ENCODE measurements at regions not wholly inside any gene's neighbourhood (a gene's known extent, or its start where the extent isn't known, plus 50 kb on each side); places are given as distances from the start of the nearest gene placed in this dataset.

DNA sequence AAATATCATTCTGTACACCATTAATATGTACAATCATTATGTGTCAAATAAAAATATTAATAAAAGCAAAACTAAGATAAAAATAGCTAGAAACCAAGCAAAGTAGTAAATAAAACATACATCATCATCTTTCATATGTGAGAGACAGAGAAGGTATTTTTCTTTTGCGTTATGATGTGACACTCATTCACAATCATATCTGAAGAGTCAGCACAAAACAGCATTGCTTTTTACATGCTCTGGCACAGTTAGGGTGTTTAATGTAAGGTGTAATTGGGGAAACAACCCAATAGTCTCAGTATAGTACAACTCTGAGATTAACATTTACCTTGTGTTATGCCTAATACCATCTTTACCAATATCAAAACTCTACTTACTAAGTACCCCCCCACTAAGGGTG lies 376.6 kb downstream of the TMA16 start:
- DNase-seq (ENCODE audit: low read depth) = no peak

DNA sequence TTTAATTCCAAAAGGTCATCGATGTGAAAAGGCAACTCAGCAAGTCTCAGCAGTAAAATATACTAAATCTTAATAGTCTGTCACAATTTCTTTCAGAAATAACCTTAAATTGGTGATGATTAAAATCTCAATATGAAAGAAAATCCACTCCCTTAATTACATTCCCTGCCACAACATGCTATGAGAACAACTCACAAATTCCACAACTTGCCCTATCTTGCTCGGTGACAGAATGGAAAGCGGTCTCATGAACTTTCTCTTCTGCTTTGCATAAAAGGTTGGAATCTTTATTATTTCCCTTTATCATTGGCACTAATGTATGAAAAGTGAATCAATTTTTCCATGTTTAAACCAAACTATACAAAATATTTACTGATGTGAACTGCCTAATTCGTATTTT lies 380.8 kb downstream of the TMA16 start:
- DNase-seq (ENCODE audit: low read depth) = no peak

DNA sequence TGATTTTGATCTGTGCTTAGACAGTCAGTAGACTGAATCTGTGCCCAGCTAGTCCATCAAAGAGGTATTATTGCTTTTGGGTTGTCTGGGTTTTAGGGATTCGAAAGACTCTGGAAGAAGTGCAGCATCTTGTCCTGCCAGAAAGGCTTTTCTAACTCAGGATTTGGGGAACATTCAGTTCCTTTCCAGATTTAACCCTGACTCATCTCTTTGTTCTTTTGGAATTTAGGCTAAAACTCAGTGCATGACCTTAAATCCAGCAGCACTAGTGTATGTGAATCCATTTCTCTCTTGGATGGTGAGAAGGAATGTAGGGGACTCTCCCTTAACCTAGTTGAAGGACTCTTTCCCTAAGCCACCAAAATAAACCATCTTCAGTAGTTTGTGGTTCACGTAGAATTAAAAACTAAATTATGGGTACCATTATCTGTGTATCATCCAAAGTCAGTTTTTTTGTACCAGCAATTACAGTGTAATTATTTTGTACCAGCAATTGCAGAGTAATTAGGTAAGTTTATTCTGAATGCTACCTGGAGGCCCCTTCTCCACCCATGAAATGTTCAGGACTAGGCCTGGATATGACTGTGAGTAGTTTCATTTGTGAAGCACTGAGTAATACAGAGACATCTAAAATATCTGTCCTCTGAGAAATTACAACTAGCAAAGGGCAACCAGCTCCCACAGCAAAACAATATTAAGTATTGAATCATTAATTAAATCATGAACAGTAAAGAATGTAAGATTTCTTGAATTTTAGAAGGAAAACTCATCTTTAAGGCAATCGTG lies 384.0 kb downstream of the TMA16 start:
- DNase-seq (ENCODE audit: low read depth) = no peak

DNA sequence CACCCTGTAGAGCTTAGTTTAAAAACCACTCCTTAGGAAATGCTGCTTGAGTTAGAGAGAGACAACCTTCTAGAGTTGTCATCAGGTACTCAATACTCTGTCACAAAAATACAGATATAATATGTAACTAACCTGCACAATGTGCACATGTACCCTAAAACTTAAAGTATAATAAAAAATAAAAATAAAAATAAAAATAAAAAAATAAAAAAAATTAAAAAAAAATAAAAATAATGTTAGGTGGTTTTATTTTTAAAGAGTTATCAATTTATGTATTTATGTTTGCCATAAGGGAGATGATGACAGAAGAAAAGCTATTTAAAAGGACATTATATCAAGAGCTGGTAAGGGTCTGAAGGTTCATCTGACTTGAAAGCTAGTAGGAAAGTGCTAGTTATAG lies 397.9 kb downstream of the TMA16 start:
- no peak for DNase-seq (ENCODE audit: low read depth)

DNA sequence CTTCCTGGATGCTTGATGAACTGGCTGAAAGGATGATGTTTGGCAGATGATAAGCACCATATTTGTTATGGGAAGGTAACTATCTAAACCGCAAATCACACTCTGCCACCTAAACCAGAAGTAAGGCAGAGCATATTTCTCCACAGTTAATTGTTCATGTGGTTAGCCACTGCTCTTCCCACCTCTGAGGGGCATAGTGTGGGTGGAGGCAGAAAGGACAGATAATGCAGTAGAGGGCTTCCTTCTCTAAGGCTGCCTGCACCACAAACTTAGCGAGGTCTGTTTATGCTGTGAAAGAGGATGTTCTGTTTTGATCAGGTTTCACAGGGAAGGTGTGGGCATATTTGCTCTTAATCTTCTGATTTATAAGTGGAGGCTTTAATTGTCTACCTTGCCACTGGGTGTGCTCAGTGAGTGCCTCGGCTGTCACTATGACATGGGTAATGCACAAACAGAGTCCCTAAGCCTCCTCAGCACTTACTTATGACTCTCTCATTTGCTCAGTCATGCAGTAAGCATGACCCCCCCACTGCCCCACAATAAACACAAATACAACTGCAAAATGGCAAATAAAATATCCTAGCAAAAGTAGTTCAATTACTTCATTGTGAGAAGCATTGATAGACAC lies 401.0 kb downstream of the TMA16 start:
- peak; percentile 0 for DNase-seq (ENCODE audit: low read depth)

DNA sequence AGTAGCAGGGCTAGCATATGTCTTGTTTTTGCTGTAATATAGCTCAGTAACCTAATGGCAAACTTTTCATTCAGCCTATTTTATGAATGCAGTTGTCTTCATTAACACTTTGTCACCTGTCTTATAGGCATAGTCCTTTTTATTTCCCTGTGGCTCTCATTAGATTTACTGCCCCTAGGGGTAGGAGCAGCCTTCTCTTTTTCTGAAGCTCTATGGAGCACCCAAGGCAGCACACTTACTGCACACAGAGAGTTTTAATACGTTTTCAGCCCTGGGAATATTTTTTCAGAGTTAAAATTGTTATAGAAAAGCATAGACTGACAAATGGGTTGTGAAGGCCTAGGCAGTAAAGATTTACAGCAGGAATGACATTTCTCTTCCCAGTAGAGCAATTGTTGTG lies 406.8 kb downstream of the TMA16 start:
- DNase-seq (ENCODE audit: low read depth) = no peak

DNA sequence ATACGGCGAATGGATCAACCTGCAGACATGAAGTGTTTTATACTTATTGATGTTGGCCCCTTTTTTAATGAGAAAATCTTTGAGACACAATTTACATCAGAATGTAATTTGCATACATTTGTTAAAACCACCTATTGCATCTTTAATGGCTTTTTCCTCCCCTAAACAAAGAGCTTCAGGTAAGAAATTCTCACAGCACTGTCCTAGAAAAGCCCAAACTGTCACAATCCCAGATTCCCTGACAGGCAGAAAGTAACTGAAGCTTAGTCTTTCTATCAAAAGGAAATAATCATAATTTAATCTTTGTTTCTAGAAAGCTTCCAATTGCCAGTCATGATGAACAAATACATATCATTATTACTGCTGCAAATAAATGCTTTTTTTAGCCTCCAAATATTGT lies 407.9 kb downstream of the TMA16 start:
- DNase-seq (ENCODE audit: low read depth) = no peak

DNA sequence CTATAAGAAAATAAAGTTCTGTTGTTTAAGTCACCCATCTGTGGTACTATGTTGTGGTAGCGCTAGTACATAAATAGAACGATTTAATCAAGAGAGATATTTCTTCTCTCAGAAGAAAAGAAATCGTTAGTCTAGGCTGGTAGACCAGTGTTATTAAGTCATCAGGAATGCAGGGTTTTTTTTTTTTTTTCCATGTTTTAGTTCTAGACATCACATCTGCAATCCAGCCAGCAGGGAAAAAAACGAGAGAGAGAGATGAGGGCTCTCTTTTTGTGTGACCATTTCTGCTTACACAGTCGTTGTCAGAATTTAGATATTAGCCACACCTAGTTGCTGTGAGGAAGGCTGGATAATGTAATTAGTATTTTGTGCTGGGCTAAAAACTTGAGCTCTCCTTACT lies 417.4 kb downstream of the TMA16 start:
- no peak for DNase-seq (ENCODE audit: low read depth)

DNA sequence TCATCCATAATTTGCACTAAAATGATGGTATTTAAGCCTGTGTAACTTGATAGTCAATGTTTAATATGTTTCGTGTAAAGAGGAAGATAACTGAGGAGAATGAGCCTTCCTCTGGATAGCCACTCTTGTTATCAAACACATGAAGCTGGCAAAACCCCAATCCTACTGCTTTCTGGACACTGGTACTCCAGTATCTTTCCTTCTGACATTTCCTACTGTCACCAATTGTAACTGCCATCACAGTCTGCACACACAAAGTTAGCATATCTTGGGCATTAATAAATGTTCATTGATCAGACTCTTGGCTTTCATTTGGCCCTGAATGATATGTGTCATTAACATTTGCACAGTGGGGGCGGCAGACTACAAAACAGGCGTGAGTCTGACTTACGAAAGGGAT lies 419.1 kb downstream of the TMA16 start:
- no peak for DNase-seq (ENCODE audit: low read depth)

DNA sequence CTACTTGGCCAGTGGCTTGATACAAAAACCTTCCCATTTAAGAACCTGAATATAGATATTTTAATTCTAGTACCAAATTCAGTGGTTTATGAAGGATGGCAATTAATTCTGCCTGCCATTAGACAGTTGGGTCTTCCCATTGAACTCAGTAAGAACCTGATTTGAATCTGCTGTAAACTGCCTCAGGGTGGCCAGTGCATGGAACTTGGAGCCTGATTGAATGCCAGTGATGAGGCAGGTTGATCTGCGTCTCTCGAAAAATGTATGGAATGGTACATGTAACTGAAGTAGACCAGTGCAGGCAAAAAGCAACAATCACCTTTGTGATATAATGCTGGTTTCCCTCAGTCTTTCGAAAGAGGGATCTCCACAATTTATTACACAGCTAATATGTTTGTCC lies 421.4 kb downstream of the TMA16 start:
- DNase-seq (ENCODE audit: low read depth) = no peak

DNA sequence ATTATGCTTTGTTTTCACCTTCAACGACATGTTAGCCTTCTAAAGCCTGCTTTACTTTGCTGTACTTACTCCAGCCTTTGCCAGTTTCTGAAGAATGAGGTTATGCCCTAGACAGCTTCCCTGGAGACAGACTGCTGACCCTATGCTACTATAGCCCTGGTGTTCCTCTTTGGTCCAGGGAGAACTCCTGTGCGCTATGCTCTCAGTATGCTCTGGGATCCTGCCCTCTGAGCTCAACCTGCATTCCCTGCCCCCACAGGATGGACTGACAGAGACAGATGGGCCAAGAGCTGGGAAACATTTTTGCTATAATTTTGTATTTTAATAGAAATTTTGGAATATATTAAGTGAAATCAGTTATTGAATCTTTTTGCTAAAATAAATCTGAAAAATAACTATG lies 425.9 kb downstream of the TMA16 start:
- no peak for DNase-seq (ENCODE audit: low read depth)

DNA sequence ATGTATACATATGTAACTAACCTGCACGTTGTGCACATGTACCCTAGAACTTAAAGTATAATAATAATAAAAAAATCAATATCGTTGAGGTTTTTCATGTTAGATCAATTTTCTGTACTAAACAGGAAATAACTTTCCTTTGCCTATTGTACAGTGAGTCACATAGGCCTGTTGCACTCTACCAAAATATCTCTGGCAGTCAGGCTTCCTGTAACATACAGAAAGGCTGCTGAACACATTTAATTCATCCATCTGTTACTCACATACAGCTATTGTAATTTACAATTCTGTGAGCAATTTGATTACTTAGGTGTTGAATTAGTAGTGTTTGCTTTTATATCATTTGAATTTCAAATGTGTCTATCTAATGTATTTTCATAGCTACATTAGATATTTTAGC lies 427.8 kb downstream of the TMA16 start:
- DNase-seq (ENCODE audit: low read depth) = no peak

DNA sequence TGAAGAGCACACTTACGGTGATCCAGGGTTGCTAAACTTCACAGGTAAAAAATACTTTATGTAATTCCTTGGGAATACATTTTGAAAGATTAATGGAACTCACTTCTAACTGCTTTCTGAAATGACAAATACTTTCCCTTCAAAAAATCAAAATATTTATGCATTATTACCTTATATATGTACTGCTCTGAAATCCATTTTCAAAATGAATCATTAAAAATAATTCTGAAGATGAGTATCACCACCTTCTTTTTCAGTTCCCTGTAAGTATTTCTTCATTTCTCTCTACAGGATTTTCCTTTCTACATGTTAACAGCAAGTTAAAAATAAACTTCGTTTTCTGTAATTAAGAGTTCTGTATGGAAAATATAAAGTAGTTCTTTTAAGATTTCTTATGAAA lies 428.6 kb downstream of the TMA16 start:
- DNase-seq (ENCODE audit: low read depth) = no peak

DNA sequence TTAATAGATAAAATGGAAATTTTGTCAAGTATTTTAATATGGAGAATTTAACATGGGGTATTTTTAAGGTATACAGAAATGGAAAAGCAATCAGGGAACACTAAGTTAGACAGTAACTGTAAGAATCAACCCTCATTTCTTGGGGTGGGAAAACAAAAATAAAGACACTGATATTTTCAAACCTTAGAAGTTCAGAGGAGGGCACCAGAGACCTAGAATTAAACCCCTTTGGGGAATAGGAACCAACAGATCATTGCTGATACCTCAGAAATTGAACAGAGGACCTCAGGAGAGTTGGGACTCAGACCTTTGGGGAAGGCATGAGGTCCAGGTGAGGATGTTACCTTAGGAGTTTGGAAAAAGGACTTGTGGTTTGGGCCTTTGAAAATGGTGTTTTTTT lies 435.6 kb downstream of the TMA16 start:
- DNase-seq (ENCODE audit: low read depth) = no peak

DNA sequence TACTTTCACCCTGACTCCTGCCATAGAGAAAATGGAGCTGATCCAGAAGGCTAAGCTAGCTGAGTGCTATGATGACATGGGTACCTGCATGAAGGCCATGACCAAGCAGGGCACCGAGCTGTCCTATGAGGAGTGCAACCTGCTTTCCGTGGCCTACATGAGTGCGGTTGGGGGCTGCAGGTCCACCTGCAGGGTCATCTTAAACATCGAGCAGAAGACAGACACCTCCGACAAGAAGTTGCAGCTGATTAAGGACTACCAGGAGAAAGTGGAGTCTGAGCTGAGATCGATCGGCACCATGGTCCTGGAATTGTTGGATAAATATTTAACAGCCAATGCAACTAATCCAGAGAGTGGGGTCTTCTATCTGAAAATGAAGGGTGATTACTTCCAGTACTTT lies 438.0 kb downstream of the TMA16 start:
- no peak for DNase-seq (ENCODE audit: low read depth)

DNA sequence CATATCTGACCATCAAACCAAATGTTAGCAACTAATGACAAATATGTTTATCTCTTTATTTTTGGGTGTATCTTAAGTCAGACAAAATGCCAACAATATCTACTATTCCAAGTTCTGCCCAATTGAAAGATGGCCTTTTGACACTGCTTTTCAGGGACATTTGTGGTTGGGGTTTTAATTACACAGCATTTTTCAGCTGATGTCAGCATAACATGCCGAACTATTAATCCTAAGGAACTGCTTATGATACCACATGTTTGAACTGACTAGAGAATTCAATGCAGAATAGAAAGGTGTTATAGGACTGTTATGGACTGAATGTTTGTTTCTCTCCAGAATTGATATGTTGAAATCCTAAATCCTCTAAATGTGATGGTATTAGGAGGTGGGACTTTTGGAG lies 445.1 kb downstream of the TMA16 start:
- no peak for DNase-seq (ENCODE audit: low read depth)

DNA sequence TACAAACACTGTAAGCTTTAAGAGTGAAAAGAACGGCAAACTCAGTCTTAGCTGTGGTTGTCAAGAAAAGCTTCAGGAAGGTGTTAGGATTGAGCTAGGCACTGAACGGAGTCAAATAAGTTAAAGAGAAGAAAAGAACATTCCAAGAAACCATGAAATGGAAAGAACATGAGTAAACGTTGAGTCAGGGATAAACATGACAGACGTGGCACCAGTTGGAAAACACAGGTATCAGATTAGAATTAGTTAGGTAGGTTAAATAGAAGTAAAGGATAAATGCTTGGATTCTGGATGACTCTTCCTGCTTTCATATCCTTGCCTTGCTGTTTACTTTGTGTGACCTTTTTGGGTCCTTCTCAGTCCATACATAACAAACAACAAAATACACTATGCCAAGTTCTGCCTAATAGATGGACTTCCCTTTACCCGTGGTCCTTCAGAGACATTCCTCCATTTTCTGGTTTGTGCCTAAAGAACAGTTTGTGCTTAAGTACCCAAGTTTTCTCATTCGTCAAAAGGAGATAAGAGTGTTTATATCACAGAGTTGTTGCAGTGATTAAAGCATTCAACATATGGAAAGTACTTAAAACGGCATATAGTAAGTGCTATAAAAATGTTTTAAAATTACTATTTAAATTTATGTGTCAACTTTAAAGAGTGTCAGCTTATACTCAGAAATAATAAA lies 446.9 kb downstream of the TMA16 start:
- no peak for DNase-seq (ENCODE audit: low read depth)

DNA sequence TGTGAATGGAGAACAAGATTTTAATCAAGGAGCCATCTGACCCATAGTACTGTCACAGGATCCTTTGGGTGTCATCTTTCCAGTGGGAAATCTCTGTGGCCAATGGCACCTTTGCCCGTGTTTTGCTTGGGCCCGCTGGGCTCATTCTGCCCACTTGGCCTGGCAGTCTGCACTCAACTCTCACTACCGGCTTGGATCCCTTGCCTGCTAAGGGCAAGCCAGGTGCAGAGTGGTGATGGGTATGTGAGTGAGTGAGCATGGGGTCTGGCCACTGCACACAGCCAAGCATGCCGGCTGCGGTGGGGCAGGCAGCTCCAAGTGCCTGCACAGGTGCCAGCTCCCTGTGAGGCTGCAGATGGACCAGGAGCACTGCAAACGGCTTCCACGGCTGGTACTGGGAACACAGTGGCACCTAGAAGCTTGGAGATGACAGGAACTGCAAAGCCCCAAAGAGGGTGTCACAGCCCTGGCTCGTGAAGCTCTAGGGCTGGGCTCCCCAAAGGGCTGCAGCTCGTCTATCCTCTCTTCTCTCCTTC lies 454.5 kb downstream of the TMA16 start:
- no peak for DNase-seq (ENCODE audit: low read depth)

DNA sequence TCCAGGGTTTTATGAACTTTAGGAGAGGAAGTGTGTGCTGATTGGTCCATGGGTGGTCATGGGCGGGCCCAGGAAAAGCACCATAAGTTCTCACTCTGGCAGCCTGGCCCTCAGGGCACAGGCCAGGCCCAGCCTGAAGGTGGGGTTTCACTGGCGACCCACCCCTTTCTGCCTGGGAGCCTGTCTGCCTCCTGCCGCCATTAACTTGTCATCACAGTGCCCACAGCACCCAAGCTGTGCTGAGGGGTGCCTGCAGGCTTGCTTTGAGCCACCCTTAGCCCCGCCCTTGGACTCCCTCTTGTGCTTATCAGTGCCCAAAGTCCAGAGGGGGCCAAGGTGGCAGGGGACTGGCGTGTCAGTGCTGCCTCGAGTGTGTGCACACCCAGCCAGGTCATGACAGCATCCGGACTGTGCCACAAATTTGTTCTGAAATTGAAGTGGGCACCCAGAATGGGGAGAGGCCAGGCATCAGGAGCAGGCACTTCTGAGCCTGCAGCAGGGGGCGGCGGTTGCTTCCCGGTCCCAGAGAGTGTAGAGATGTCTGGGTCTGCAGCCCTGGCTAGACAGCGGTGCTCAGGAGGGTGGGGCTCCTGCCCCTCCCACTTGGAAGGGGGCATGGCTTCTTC lies 455.6 kb downstream of the TMA16 start:
- DNase-seq (ENCODE audit: low read depth) = no peak

DNA sequence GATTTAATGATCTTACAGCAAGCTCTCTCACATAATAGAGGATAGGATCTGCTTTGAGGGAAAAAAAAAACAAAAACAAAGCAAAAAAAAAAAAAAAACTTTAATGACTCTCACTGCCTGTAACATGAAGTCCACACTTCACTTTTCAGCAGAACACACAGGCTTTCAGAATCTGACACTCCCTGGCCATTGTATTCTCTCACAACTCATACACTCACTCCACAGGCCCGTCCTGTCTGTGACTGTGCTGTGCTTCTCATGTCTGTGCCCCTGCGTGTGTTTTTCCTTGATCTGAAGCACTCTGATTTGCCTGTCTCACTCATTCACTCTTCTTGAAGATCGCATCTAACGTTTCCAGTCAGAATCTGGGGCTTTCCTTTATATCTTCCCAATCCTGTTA lies 460.8 kb downstream of the TMA16 start:
- DNase-seq (ENCODE audit: low read depth) = no peak

DNA sequence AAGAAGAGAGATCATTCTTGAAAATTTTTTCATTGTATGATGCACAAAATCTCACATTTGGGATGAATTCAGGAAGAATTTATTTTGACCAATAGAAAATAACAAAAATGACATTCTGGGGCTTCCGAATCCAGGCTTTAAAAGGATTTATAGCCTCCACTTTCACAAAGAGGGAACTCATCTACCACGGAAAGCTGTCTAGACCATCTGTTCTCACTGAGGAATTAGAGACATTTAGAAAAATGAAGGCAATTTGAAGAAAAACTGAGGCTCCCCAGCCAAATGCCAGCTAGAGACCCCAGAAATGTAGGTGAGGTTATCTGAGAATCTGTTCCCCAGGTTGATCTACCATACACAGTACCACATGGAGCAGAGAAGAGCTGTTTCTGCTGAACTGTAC lies 464.3 kb downstream of the TMA16 start:
- DNase-seq (ENCODE audit: low read depth) = no peak

DNA sequence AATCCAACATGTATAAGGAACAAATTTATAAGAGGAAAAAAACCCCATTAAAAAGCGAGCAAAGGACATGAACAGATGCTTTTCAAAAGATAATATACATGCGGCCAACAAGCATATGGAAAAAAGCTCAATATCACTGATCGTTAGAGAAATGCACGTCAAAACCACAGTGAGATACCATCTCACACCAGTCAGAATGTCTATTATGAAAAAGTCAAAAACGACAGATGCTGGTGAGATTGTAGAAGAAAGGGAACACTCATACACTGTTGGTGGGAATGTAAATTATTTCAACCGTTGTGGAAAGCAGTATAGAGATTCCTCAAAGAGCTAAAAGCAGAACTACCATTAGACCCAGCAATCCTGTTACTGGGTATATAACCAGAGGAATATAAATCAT lies 465.4 kb downstream of the TMA16 start:
- DNase-seq (ENCODE audit: low read depth) = no peak

DNA sequence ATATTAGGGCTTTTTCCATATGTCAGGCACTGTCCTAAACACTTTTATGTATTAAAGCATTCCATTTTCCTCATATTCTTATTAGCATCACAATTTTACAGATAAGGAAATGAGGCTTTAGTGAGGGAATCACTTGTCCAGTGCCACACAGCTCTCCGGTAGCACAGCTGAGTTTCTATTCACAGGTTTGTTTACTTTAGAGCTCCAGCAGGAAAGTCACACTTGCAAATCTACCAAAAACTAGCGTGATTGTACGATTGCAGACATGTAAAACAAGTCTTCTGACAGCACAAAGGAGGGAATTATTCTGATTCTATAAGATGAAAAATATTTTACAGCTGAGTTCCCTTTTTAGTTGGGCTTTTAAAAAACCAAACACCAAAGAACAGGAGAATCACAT lies 472.1 kb downstream of the TMA16 start:
- DNase-seq (ENCODE audit: low read depth) = no peak
